A673 (cell line): ENCODE measurements at regions not wholly inside any gene's neighbourhood (a gene's known extent, or its start where the extent isn't known, plus 50 kb on each side); places are given as distances from the start of the nearest gene placed in this dataset.

Experiments used
- BruUV-seq: library from RNA; stranded (reverse); fragments of 400-500 nt; replicated peaks from 2 replicates; lab custom pipeline; 2021; lab: Mats Ljungman, UMichigan
- CTCF ChIA-PET: fragments of 300-600 bp; sonication (Branson Sonifier 250); formaldehyde crosslinking; loops from one replicate; lab custom pipeline; 2022; ENCODE audit warnings: antibody characterized with exemption; lab: Charles Lee
- POLR2A ChIA-PET: fragments of 300-600 bp; sonication (Branson Sonifier 250); formaldehyde crosslinking; loops from one replicate; lab custom pipeline; 2022; ENCODE audit warnings: antibody characterized with exemption; ENCODE audit not compliant: low non-redundant PET; lab: Charles Lee
- DNase-seq: peaks from one replicate; pipeline ENCODE4 v3.0.0-alpha.2; 2015; ENCODE audit warnings: low spot score
- H3K27ac ChIP-seq: fragments of 200-600 bp; sonication (generic); 2 replicates; pipeline ENCODE4 v1.5.1; 2016; ENCODE audit warnings: mixed run types, low read depth, mild to moderate bottlenecking, mixed read lengths, antibody characterized with exemption, low read length; ENCODE audit not compliant: poor library complexity, severe bottlenecking
- H3K27me3 ChIP-seq: fragments of 200-600 bp; sonication (generic); replicated peaks from 2 replicates; pipeline ENCODE4 v1.6.1; 2017; ENCODE audit warnings: mixed run types, low read depth, mild to moderate bottlenecking, mixed read lengths, antibody characterized with exemption, low read length; ENCODE audit not compliant: insufficient read depth, poor library complexity
- H3K36me3 ChIP-seq: fragments of 200-600 bp; sonication (generic); 2 replicates; pipeline ENCODE4 v1.6.1; 2016; ENCODE audit warnings: mixed run types, mild to moderate bottlenecking, mixed read lengths, antibody characterized with exemption, low read length; ENCODE audit not compliant: insufficient read depth, poor library complexity, severe bottlenecking
- H3K4me1 ChIP-seq: fragments of 200-600 bp; sonication (generic); 2 replicates; pipeline ENCODE4 v1.6.1; 2017; ENCODE audit warnings: mixed run types, mild to moderate bottlenecking, mixed read lengths, antibody characterized with exemption, low read length; ENCODE audit not compliant: insufficient read depth, poor library complexity, severe bottlenecking
- H3K4me3 ChIP-seq: fragments of 200-600 bp; sonication (generic); 2 replicates; pipeline ENCODE4 v1.5.1; 2016; ENCODE audit warnings: low read depth, mixed run types, mild to moderate bottlenecking, mixed read lengths, low read length; ENCODE audit not compliant: poor library complexity, severe bottlenecking
- H3K9me3 ChIP-seq: fragments of 200-600 bp; sonication (generic); 2 replicates; pipeline ENCODE4 v1.6.1; 2016; ENCODE audit warnings: mixed run types, low read depth, mild to moderate bottlenecking, mixed read lengths, antibody characterized with exemption, low read length; ENCODE audit not compliant: poor library complexity, severe bottlenecking
- EZH2 ChIP-seq: fragments of 200-600 bp; sonication (generic); IDR thresholded peaks from 2 replicates; pipeline ENCODE4 v1.6.1; 2017; ENCODE audit warnings: borderline replicate concordance, low read depth, mild to moderate bottlenecking, mixed read lengths, antibody characterized with exemption, low read length; ENCODE audit not compliant: poor library complexity, severe bottlenecking
- intact Hi-C: fragments of 100-400 bp; cut with micrococcal nuclease; formaldehyde crosslinking; loops from one replicate; pipeline ENCODE4 v1.10.0; 2022; ENCODE audit not compliant: unreplicated experiment
- TF ChIP-seq, protein P1 (sequence below): fragments of 300-800, 200-600 bp; sonication (generic); conservative IDR thresholded peaks from 2 replicates; pipeline ENCODE4 v1.5.1; 2017; ENCODE audit warnings: low read depth, mild to moderate bottlenecking, antibody characterized with exemption, low read length, moderate library complexity, mixed read lengths

GRCh38 chr19:5222821-5223321 lies 117.7 kb downstream of the PTPRS start:
- Histone ChIP-seq H3K4me3 (no peak overlapping the region), H3K27me3 (no peaks in the 10 kb centered on the region), H3K4me1 (no peaks in the 10 kb centered on the region), H3K9me3 (no peaks in the 10 kb centered on the region), H3K36me3 (peaks cover 53% of the 10 kb centered on the region), H3K27ac (no peak overlapping the region)
- intact Hi-C loops, result no loop called here
- POLR2A ChIA-PET, result no interaction called here
- TF ChIP-seq, protein P1, sequence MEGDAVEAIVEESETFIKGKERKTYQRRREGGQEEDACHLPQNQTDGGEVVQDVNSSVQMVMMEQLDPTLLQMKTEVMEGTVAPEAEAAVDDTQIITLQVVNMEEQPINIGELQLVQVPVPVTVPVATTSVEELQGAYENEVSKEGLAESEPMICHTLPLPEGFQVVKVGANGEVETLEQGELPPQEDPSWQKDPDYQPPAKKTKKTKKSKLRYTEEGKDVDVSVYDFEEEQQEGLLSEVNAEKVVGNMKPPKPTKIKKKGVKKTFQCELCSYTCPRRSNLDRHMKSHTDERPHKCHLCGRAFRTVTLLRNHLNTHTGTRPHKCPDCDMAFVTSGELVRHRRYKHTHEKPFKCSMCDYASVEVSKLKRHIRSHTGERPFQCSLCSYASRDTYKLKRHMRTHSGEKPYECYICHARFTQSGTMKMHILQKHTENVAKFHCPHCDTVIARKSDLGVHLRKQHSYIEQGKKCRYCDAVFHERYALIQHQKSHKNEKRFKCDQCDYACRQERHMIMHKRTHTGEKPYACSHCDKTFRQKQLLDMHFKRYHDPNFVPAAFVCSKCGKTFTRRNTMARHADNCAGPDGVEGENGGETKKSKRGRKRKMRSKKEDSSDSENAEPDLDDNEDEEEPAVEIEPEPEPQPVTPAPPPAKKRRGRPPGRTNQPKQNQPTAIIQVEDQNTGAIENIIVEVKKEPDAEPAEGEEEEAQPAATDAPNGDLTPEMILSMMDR, result no peak
- no peak for TF ChIP-seq EZH2
- CTCF ChIA-PET, result no interaction called here
- BruUV-seq, result no TSS peak
- DNase-seq, result no peak

DNA sequence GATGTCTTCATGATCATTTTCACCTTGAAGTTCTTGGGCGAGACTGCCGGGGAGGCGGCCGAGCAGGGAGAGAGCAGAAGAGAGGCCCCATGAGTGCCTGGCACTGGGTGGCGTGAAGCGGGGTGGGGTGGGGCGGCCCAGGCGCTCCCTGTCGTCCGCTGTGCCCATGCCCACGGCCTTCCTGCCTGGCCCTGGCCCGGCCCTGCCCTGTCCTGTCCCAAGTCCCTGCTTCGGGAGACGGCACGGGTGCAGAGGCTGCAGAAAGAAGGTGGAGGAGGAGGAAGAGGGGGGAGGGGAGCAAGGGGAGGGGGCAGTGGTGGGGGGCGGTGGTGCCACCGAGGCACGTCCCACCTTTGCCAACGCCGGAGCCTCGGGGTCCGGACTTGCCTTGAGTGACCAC lies 118.4 kb downstream of the PTPRS start:
- TF ChIP-seq EZH2, result no peak
- TF ChIP-seq, protein P1, result no peak
- no peak for DNase-seq
- no peak overlapping the region for H3K4me3 ChIP-seq
- ChIA-PET POLR2A (no interaction called here), CTCF (no interaction called here)
- peaks cover 59% of the 10 kb centered on the region for H3K36me3 ChIP-seq
- intact Hi-C loops, result no loop called here
- no peaks in the 10 kb centered on the region for H3K27me3 ChIP-seq
- no peaks in the 10 kb centered on the region for H3K4me1 ChIP-seq
- H3K27ac ChIP-seq, result no peak overlapping the region
- no TSS peak for BruUV-seq
- H3K9me3 ChIP-seq, result no peaks in the 10 kb centered on the region

DNA sequence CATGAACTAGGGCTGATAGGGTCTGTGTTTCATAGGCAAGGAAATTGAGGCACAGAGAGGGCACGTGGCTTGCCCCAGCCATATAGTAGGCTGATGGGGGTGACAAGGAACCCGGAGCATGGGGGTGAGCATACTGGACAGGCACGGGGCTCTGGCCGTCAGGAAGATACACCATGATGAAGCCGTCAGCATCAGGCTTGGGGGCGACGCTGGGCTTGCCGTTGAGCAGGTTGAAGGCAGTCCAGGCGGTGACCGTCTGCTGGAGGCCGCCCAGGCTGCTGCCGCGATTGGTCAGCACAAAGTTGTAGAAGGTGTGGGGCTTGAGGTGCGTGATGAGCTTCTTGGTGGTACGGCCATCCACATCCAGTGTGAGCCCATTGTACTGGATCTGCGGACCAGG lies 119.7 kb downstream of the PTPRS start:
- BruUV-seq, result no TSS peak
- TF ChIP-seq, protein P1, result no peak
- TF ChIP-seq EZH2, result no peak
- Histone ChIP-seq H3K4me1 (no peaks in the 10 kb centered on the region), H3K36me3 (peaks cover 72% of the 10 kb centered on the region), H3K27ac (no peak overlapping the region), H3K27me3 (no peaks in the 10 kb centered on the region), H3K9me3 (no peaks in the 10 kb centered on the region), H3K4me3 (no peak overlapping the region)
- no peak for DNase-seq
- CTCF ChIA-PET, result no interaction called here
- intact Hi-C loops, result no loop called here
- POLR2A ChIA-PET, result no interaction called here
